Caco-2 (cell line): ENCODE measurements at regions not wholly inside any gene's neighbourhood (a gene's known extent, or its start where the extent isn't known, plus 50 kb on each side); places are given as distances from the start of the nearest gene placed in this dataset.

Experiments used
- BruUV-seq: library from RNA; stranded (reverse); fragments of 400-500 nt; replicated peaks from 2 replicates; lab custom pipeline; 2021; lab: Mats Ljungman, UMichigan
- CTCF ChIA-PET: fragments of 300-600 bp; sonication (Branson Sonifier 250); formaldehyde crosslinking; loops from one replicate; lab custom pipeline; 2022; ENCODE audit warnings: antibody characterized with exemption; lab: Charles Lee
- POLR2A ChIA-PET: fragments of 300-600 bp; sonication (Branson Sonifier 250); formaldehyde crosslinking; loops from one replicate; lab custom pipeline; 2022; ENCODE audit warnings: antibody characterized with exemption; lab: Charles Lee
- DNase-seq, 2 experiments: peaks; one replicate each; pipeline versions ENCODE4 v3.0.0 to v3.0.0-alpha.2; 2020 to 2022
- H3K27me3 ChIP-seq: replicated peaks from 2 replicates; pipeline ENCODE4 v1.6.0; 2011; ENCODE audit warnings: low read length; ENCODE audit not compliant: control insufficient read depth, insufficient read depth
- H3K36me3 ChIP-seq: 2 replicates; pipeline ENCODE4 v1.5.1; 2011; ENCODE audit warnings: low read length; ENCODE audit not compliant: control insufficient read depth, insufficient read depth
- H3K4me1 ChIP-seq: fragments of 250-450 bp; sonication (Bioruptor Pico); 2 replicates; pipeline ENCODE4 v1.5.1; 2020; ENCODE audit warnings: mild to moderate bottlenecking
- H3K4me3 ChIP-seq: 2 replicates; pipeline ENCODE4 v1.5.1; 2011; ENCODE audit warnings: low read depth, mild to moderate bottlenecking, control low read depth, low read length
- H3K9me3 ChIP-seq: fragments of 250-450 bp; sonication (Bioruptor Pico); 2 replicates; pipeline ENCODE4 v1.5.1; 2020; ENCODE audit warnings: mild to moderate bottlenecking, moderate library complexity
- H3K27ac Mint-ChIP-seq: one replicate; pipeline ENCODE4 v1.8.0; 2022; ENCODE audit warnings: mixed read lengths; ENCODE audit not compliant: unreplicated experiment
- H3K27me3 Mint-ChIP-seq: one replicate; pipeline ENCODE4 v1.8.0; 2022; ENCODE audit warnings: mixed read lengths; ENCODE audit not compliant: insufficient read depth, unreplicated experiment
- H3K36me3 Mint-ChIP-seq: one replicate; pipeline ENCODE4 v1.8.0; 2022; ENCODE audit warnings: mild to moderate bottlenecking, mixed read lengths; ENCODE audit not compliant: insufficient read depth, unreplicated experiment
- H3K4me1 Mint-ChIP-seq: one replicate; pipeline ENCODE4 v1.8.0; 2022; ENCODE audit warnings: low read depth, mixed read lengths; ENCODE audit not compliant: unreplicated experiment
- H3K4me3 Mint-ChIP-seq: one replicate; pipeline ENCODE4 v1.8.0; 2022; ENCODE audit warnings: mild to moderate bottlenecking, moderate library complexity, mixed read lengths; ENCODE audit not compliant: unreplicated experiment
- H3K9me3 Mint-ChIP-seq: one replicate; pipeline ENCODE4 v1.8.0; 2022; ENCODE audit warnings: mixed read lengths; ENCODE audit not compliant: unreplicated experiment
- intact Hi-C: fragments of 100-400 bp; cut with micrococcal nuclease; formaldehyde crosslinking; loops from one replicate; pipeline ENCODE4 v1.10.0; 2022; ENCODE audit not compliant: unreplicated experiment
- TF ChIP-seq, protein P1 (sequence below), 2 experiments: fragments of 200-600 bp in 1 of 2; IDR thresholded peaks; 1 replicate in 1 of 2; 2 replicates in 1 of 2; pipeline versions ENCODE4 v1.5.1 to v1.8.0; 2011 to 2022; ENCODE audit warnings: antibody characterized with exemption in 1 of 2, control low read depth in 1 of 2, inconsistent platforms in 1 of 2, low read depth in 1 of 2, low read length in 1 of 2, mild to moderate bottlenecking in 1 of 2, moderate library complexity in 1 of 2; ENCODE audit not compliant: insufficient read depth in 1 of 2, severe bottlenecking in 1 of 2, unreplicated experiment in 1 of 2

DNA sequence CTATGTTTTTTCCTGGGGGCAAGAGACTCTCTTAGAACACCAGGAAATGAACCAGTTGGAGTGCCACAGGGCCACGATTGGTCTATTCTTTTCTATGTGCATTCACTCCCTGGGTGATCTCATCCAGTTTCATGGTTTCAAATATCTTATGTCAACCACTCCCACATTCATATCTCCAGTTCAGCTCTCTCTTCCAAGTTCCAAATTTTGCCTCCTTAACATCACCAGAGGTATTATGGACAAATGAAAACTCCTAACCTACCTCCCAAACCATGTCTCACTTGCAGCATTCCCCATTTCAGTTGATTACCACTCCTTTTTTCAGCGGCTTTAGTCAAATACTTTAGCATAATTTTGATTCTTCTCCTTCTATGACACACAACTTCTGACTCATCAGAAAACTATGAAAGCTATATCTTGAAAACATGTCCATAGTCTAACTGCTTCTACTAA is 203.1 kb upstream of the SEMA6D start:
- TF ChIP-seq, protein P1, sequence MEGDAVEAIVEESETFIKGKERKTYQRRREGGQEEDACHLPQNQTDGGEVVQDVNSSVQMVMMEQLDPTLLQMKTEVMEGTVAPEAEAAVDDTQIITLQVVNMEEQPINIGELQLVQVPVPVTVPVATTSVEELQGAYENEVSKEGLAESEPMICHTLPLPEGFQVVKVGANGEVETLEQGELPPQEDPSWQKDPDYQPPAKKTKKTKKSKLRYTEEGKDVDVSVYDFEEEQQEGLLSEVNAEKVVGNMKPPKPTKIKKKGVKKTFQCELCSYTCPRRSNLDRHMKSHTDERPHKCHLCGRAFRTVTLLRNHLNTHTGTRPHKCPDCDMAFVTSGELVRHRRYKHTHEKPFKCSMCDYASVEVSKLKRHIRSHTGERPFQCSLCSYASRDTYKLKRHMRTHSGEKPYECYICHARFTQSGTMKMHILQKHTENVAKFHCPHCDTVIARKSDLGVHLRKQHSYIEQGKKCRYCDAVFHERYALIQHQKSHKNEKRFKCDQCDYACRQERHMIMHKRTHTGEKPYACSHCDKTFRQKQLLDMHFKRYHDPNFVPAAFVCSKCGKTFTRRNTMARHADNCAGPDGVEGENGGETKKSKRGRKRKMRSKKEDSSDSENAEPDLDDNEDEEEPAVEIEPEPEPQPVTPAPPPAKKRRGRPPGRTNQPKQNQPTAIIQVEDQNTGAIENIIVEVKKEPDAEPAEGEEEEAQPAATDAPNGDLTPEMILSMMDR (IDR thresholded peaks at IDR 0.05; ENCODE audit: insufficient read depth in 1 of 2, low read depth in 1 of 2, low read length in 1 of 2, severe bottlenecking in 1 of 2, unreplicated experiment in 1 of 2), result no peak
- POLR2A ChIA-PET, result no interaction called here
- no peak overlapping the region for H3K27ac Mint-ChIP-seq
- H3K36me3 ChIP-seq, result no peaks in the 10 kb centered on the region
- CTCF ChIA-PET, result no interaction called here
- H3K4me3 Mint-ChIP-seq, result no peak overlapping the region
- H3K4me1 ChIP-seq, result no peaks in the 10 kb centered on the region
- H3K36me3 Mint-ChIP-seq, result no peaks in the 10 kb centered on the region
- H3K9me3 Mint-ChIP-seq, result peaks cover 6% of the 10 kb centered on the region
- no peaks in the 10 kb centered on the region for H3K27me3 ChIP-seq
- intact Hi-C loops, result no loop called here
- no peak for DNase-seq
- no TSS peak for BruUV-seq
- H3K27me3 Mint-ChIP-seq, result peaks cover 3% of the 10 kb centered on the region
- no peak overlapping the region for H3K4me3 ChIP-seq
- H3K4me1 Mint-ChIP-seq, result no peaks in the 10 kb centered on the region
- no peaks in the 10 kb centered on the region for H3K9me3 ChIP-seq

- H3K9me3 ChIP-seq, result no peaks in the 10 kb centered on the region
- Mint-ChIP-seq H3K27ac (no peak overlapping the region), H3K4me1 (no peaks in the 10 kb centered on the region), H3K9me3 (no peaks in the 10 kb centered on the region), H3K36me3 (no peaks in the 10 kb centered on the region), H3K4me3 (no peak overlapping the region), H3K27me3 (peaks cover 2% of the 10 kb centered on the region)
- no peak overlapping the region for H3K4me3 ChIP-seq
- no peaks in the 10 kb centered on the region for H3K27me3 ChIP-seq
- DNase-seq, result no peak
- H3K36me3 ChIP-seq, result no peaks in the 10 kb centered on the region
- TF ChIP-seq, protein P1 (IDR thresholded peaks at IDR 0.05; ENCODE audit: insufficient read depth in 1 of 2, low read depth in 1 of 2, low read length in 1 of 2, severe bottlenecking in 1 of 2, unreplicated experiment in 1 of 2), result no peak
- no TSS peak for BruUV-seq
- POLR2A ChIA-PET, result no interaction called here
- no peaks in the 10 kb centered on the region for H3K4me1 ChIP-seq
- intact Hi-C loops, result no loop called here
- CTCF ChIA-PET, result no interaction called here
Observed at GRCh38 chr15:47516558-47516957, 200.7 kb upstream of the SEMA6D start.

GRCh38 chr15:47516972-47517371 is 200.3 kb upstream of the SEMA6D start:
- POLR2A ChIA-PET, result no interaction called here
- H3K9me3 Mint-ChIP-seq, result no peaks in the 10 kb centered on the region
- CTCF ChIA-PET, result no interaction called here
- H3K4me1 Mint-ChIP-seq, result no peaks in the 10 kb centered on the region
- H3K27me3 ChIP-seq, result no peaks in the 10 kb centered on the region
- intact Hi-C loops, result no loop called here
- TF ChIP-seq, protein P1 (IDR thresholded peaks at IDR 0.05; ENCODE audit: insufficient read depth in 1 of 2, low read depth in 1 of 2, low read length in 1 of 2, severe bottlenecking in 1 of 2, unreplicated experiment in 1 of 2), result no peak
- no peak overlapping the region for H3K4me3 ChIP-seq
- peaks cover 2% of the 10 kb centered on the region for H3K27me3 Mint-ChIP-seq
- H3K36me3 ChIP-seq, result no peaks in the 10 kb centered on the region
- BruUV-seq, result no TSS peak
- H3K4me1 ChIP-seq, result no peaks in the 10 kb centered on the region
- no peak overlapping the region for H3K27ac Mint-ChIP-seq
- H3K9me3 ChIP-seq, result no peaks in the 10 kb centered on the region
- no peak for DNase-seq
- no peaks in the 10 kb centered on the region for H3K36me3 Mint-ChIP-seq
- no peak overlapping the region for H3K4me3 Mint-ChIP-seq
